ENCODE measurements at regions not wholly inside any gene's neighbourhood (a gene's known extent, or its start where the extent isn't known, plus 50 kb on each side); places are given as distances from the start of the nearest gene placed in this dataset.

DNA sequence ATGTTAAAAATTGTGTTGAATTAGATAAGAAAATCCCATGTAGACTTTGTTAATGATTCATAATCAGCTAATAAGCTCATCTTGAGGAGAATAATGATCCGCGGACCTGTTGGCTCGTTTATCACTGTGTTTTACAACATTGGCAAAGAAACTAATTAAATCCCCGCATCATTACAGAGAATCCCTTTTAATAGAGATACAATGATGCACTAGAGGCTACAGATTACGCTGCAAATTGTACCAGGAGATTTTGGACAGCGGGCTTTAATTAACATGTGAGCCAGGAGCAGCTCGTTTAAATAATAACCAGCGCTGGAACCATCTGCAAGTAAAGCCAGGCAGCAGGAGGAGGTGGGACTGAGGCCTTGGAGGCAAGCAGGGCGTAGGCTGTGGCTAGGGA lies 280.3 kb upstream of the POU3F1 start:
- no peak for DNase-seq

DNA sequence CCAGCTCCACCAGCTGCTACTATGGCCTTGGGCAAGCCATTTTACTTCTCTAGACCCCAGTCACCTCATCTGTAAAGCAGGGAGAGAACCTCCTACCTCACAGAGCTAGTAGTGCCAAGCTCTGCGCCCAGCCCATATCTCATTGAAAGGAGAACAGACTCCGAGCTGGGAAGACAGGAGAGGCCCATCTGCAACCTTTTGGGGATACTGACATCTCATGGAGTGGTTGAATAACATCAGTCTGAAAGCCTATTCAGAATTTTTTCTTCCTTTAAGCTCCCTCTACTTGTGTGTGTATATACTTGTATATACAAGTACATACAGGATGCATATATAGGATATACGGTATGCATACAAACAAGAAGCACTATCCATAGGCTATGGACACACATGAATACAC lies 279.5 kb upstream of the POU3F1 start:
- no peak for DNase-seq

DNA sequence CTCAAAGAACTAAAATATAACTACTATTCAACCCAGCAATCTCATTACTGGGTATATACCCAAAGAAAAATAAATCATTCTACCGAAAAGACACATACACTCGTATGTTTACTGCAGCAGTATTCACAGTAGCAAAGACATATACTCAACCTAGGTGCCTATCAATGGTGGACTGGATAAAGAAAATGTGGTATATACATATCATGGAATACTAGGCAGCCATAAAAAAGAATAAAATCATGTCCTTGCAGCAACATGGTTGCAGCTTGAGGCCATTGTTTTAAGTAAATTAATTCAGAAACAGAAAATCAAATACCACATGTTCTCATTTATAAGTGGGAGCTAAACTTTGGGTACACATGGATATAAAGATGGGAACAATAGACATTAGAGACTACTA lies 266.2 kb upstream of the POU3F1 start:
- DNase-seq = no peak

DNA sequence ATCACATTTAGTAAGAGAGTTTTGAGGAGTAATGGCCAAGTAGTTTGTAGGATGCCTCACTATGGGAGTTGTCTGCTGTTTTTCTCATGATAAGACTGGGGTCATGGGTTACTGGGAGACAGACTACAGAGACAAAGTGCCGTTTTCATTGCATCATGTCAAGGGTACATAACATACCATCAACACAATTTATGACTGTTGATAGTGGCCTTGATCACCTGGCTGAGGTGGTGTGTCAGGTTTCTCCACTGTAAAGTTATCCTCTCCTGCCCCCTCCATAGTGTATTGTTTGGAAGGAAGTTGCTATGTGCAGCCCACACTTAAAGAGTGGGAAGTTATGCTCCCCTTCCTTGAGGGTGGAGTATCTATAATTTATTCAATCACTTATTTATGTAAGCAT lies 263.5 kb upstream of the POU3F1 start:
- no peak for DNase-seq

DNA sequence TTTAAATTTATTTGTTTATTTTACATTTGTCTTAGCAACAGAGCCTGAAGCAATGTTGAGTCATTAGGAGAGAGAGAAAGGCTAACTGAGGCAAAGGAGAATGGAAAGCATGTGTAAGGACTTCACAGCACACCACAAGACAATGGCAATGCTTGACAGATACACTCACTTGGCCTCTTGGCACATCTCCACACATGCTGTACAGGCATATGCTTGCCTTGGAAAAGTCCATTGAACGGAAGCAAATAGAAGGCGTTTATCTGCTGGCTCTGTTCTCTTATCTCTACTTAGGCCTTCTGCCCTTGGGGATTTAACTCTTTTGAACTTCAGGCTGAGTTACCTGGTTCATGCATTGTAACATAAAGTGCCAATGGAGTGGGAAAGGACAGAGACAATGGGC lies 262.2 kb upstream of the POU3F1 start:
- no peak for DNase-seq

DNA sequence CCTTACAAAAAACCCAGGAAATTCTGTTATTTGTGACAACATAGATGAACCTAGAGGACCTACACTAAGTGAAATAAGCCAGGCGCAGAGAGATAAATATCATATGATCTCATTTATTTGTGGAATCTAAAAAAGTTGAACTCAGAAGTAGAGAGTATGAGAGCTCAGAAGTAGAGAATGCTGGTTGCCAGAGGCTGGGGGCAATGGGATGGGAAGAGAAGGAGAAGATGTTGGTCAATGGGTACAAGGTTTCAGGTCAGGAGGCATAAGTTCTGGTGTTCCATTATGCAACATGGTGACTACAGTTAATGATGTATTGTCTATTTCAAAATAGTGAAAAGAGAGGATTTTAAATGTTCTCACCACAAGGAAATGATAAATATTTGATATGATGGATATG lies 259.1 kb upstream of the POU3F1 start:
- no peak for DNase-seq

DNA sequence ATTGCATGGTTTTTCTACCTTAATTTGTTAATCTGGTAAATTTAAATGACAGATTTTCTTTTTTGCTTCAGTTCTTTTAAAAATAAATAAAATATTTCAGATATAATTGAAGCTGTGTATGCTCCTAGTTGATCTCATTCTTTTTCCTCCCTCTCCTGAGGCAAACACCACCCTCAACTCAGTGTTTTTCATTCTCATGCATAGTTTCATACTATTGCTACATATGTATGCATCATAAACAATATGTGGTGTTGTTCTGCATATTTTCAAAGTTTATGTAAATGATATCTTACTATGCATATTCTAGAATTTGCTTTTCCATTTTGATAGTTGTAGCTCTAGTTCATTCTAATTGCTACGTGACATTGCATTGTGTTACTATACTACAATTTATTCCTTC lies 257.2 kb upstream of the POU3F1 start:
- DNase-seq = no peak

DNA sequence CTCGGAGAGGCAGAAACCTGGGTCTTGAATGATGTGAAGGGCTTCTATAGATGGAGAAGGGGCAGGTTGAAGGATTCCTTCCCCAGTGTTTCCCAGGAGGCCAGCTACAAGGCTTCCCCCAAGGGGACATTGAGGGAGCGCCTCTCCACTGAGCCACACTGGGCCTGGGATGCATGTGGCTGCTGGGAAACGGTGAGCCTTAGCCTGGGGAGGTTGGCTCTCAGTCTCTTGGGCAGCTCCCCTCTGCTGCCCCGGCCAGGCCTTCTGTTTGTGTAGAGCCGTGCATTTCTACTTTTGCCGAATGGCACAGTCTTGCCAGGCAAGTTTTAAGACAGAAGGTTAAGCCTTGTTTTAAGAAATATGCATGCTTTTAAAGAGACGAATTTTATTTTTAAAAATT lies 254.4 kb upstream of the POU3F1 start:
- DNase-seq = no peak

DNA sequence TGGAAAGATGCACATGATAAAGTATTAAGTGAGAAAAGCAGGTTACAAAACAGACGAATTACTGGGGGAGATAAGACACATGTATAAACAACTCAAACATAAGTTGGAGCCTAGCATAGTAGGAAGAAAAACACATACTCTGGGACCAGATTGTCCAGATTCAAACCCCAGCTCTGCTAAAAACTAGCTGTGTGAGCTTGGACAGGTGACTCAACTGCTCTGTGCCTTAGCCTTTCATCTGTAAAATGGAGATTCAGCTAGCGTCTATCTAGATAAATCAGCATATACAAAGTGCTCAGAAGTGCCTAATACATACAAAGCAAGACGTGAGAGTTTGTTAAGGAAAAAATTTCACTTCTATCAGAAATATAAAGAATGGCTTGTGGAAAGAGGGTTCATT lies 254.0 kb upstream of the POU3F1 start:
- DNase-seq = no peak

DNA sequence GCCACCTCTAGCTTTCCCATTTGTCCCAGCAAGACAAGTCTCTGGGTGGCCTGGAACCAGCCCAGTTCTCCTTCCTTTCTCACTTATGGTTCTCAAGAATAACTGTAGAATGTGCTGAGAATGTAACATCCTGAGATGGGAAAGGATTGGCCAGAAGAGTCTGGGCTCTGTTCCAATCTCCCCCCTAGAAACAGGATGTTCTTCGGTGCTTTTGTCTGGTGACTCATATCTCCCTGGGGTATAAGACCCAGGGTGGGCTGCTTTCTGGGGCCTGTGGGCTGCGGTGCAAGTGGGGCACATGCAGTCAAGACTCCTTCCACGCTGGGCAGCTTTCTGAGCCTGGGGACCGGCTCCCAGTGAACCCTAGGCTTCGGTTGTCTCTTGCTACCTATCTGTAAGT lies 251.2 kb upstream of the POU3F1 start:
- DNase-seq = no peak

DNA sequence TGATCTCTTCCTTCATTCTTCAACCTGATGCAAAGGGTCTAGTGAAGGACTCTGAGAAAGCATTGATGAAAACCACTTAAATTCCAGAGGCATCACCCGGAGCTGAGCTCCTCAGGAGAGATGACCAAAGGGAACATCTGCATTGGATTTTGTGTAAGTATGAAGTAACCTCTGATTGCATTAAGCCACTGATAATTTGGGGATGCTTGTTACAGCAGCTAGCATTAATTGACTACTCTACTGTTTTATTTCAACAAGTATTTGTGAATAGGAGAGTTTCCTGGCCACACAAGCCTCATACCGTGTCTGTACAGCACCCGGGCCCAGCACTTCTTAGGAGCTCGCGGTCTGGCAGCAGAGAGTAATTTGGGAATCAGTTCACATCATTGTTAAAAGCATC lies 250.7 kb upstream of the POU3F1 start:
- no peak for DNase-seq

DNA sequence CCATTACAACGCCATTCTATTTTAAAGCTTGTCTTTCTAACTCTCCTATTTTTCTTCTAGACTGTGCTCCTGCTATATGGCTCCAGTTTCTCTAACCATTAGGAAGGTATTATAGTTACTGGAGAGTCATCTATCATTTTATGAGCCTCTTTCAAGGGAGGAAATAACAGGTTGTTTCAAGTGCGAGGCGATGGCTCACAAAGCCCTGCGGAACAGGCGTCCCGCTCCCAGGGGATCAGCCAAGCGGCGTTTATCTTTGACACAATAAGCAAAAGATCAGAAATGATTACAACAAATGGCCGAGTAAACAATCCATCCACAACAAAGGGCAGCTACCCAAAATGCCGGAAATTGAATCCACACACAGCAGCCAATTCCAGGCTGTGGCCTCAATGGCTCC lies 249.5 kb upstream of the POU3F1 start:
- DNase-seq = no peak

DNA sequence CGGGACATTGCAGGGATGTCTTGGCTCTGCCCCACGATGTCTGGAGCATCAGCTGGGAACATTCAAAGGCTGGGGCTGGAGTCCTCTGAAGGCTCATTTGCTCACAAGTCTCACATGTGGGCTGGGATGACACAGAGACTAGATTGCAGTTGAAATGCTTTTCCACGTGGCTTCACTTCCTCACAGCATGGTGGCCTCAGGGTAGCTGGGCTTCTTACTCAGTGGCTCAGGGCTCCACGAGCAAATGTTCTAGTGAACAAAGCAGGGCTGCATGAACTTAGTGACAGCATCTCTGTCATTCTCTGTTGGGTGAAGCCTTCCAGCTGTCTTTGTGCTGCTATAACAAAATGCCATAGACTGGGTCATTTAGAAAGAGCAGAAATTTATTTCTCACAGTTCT lies 247.0 kb upstream of the POU3F1 start:
- DNase-seq = no peak

DNA sequence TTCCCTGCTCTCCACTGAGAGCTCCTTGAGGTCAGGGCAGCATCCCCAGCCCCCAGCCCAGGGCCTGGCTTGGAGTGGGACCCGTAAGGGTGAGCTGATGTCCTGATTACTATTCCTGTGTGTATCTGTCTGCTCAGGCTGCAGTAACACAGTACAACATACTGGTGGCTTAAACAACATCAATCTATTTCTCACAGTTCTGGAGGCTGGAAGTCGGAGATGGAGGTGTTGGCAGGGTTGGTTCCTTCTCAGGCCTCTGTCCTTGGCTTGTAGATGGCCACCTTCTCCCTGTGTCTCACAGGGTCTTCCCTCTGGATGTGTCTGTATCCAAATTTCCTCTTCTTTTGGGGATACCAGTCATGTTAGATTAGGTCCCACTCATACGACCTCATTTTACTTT lies 246.4 kb upstream of the POU3F1 start:
- no peak for DNase-seq

DNA sequence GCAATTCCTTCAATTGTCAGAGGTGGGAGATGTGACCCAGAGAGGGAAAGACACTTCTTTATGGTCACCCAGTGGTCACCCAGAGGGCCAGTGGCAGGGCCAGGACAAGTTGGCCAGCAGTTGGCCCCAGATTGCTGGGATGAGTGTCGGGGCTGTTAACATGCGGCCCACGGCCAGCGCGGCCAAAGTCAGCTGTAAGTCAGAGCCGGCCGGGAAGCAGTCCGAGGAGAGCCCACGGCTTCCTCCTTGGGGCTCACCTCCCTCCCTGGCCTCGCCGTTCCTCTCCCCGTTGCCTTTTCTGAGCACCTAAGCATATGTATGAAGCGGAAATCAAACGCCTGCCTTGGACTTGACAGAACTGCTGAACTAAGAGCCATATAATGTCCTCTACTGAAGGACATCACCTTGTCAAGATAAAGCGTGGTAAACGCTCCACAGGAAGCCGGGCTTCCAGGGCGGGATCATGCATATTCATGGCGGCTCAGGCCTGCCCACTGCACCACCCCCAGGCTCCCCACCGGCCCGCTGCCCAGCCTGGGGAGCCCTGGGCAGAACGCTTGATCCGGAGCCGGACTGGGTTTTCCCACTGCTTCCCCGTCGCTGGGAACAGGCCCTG lies 245.4 kb upstream of the POU3F1 start:
- DNase-seq = no peak

DNA sequence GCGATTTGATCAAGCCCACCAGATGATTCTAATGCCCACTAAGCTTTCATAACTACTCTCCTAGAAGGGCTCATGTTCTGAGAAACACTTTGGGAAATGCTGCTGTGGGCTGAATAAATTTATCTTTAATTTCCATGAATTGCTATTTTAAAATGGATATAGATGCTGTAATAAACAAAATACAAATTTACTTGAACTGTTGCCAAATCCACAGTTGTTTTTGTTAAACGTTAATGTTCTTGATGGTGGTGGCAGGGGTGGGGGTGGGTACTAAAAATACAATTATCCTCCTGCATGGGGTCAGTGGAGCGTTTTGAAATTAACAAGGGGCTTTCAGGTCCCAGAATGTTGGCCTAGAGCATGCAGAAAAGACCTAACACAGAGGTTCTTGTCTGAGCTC lies 244.7 kb upstream of the POU3F1 start:
- DNase-seq = no peak

DNA sequence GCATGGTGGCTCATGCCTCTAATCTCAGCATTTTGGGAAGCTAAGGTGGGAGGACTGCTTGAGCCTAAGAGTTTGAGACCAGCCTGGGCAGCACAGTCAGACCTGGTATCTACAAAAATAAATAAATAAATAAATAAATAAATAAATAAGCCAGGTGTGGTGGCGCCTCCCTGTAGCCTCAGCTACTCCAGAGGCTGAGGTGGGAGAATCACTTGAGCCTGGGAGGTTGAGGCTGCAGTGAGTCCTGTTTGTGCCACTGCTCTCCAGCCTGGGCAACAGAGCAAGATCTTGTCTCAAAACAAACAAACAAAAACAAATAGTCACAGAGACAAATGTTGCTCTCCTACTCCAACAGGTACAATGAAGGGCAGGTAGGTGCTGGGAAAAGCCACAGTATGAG lies 242.4 kb upstream of the POU3F1 start:
- DNase-seq = no peak

DNA sequence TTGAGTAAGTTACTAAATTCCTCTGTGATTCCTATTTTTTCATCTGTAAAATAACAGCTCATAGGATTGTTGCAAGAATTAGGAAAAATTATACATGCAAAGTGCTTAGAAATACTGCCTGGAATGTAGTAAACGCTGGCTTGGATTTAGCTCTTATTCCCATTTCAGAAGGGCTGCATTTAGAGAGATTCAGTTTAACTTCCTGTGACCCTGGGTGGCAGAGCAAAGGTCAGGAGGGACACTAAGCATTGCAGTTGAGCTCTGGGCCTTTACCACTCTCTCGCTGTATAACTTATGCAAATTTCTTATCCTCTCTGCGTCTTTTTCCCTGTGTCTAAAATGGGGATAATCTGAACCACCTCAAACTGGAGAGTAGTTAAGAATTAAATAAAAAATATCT lies 241.0 kb upstream of the POU3F1 start:
- no peak for DNase-seq

DNA sequence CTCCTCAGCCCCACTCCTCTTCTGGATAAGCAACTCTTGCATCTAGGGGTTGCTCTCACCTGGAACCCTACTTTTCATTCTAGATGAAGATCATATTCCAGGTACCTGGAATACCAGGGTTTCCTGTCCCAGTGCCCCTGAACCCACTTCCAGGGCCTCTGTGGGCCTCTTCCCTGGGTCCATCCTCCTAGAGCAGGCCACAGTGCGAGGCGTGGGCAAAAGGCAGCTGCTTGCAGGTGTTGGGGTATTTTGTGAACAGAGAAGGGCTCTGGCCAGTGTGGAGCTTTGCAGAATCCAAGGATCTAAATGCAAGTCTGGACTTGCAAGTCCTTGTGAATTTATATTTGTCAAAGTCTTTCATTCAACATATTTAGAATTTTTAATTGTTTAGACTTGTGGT lies 240.4 kb upstream of the POU3F1 start:
- no peak for DNase-seq

DNA sequence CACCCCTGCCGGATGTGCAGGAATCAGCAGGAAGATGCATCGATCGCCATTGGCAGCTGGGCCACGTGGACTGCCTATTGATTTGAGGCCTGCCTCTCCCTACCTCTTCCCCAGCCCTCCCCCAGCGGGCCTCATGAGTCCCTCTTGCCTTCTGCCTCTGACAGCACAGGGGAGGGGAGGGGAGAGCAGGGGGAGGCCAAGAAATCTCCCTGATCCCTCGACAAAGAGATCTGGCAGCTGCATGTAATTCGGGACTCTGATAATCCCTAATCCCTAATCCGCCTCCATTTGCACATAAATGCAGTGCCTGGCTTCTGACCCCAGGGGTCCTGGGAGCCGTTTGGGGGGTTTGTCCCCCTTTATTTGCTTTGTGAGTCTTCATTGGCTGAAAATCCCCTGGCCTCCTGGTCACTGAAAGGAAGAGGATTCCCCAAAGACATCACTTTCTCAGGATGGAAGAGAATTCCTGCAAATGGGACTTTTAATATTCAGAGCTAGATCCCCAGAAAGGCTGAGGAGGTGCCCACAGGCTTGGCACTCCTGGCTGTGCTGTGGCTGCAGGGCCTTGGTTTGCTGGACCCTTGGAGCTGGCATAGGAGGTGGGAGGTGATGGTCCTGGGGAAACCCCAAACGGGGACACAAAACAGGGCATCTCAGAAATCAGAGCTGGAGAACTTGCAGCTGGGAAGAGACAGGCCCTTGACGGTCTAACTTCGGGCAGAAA lies 239.4 kb upstream of the POU3F1 start:
- DNase-seq = no peak

DNA sequence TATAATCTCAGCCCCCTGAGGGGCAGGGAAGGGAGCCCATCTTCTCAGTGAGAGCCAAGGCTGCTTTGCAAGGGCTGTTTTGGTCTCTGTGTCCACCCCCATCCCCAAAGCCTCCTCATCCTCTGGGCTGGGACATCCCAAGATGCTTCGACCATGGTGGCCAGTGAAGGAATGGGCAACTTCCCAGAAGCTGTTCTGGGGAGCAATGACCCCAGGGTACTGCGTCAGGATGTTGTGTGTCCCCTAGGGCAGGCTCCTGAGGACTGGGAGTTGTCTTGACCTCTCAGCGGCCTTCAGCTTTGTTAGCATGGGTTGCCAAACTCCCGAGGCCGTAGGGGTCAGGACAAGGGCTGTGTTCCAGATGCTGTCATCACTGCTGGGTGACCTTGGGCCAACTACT lies 238.4 kb upstream of the POU3F1 start:
- DNase-seq = no peak

DNA sequence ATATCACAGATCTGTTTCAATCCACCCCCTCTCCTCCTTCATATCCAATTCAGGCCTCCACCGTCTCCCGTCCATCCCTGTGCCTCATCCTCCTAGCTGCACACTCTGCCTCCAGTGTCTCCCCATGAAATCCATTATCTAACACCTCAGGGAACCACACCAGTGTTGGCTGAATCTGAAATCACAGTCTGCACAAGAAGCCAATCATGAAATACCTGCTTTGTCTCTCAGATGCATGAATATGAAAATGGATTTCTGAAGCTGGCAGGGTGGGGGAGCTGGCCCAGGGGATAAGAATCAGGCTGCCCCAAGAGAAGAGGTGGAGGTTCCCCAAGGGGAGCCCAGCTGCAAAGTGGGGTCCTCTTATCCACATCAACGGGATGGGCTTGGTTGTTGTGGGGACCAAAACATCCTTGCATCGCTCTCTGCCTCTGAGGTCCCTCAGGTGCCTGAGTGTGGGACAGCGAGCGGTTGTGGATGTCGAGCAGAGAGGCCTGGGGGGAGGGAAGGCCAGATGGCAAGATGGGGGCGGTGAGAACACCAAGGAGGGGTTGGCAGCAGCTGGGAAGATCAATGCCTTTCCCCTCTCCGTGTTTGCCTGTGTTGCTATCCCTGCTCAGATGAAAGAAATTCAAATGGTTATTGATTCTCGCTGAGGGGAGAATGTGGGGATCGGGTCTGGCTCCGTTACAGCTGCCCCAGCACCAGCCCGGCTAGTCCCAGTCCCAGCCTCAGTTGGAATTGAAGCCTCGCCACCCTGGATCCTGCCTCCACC lies 237.3 kb upstream of the POU3F1 start:
- DNase-seq = no peak

DNA sequence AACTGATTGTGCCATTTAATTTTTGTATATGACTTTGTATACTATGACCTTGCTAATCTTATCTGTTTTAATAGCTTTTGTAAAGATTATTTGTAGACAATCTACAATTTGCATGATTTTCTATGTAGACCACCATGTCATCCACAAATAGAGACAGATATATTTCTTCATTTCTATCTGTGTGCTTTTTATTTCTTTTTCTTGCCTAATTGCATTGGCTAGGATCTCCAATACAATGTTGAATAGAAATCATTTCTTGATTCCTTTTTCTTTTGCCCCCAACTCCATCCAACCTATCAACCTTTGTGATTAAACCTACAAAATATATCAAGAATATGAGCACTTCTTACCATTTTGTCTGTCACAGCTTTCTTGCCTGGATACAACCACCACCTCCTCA lies 232.6 kb upstream of the POU3F1 start:
- no peak for DNase-seq

DNA sequence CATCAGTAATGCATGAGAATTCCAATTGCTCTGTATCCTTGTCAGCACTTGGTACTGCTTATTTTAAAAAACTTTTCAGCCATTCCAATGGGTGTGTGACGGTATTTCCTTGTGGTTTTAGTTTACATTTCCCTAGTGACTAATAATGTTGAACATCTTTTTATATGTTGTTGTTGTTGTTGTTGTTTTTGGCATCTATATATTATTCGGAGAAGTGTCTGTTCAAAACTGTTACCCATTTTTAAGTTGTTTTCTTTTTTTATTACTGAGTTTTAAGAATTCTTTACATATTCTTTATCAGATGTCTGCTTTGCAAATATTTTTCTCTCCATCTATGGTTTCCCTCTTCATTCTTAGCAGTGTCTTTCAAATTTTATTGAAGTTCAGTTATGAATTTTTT lies 231.1 kb upstream of the POU3F1 start:
- DNase-seq = no peak

DNA sequence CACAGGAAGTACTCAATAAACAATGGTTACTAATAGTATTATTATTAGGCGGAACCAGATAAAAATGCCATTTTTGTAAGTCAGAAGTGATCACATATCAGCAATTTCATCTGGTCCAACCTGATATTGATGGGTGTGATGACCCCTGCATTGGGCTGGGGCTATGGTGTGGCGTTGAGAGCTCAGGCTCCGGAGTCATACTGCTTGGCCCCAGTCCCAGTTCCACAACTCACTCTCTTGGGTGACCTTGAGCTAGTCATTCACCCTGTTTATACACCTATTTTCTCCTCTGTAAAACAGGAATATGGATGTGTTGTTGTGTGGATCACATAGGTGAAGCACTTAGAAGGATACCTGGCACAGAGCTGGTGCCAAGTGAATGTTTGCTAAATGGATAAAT lies 229.4 kb upstream of the POU3F1 start:
- no peak for DNase-seq

All from NK-92 treated with Interleukin-12 subunit alpha and Interleukin-12 subunit beta, amount 100 ng/mL, for 24 hours (cell line).